IMR-90 (cell line): ENCODE measurements at regions not wholly inside any gene's neighbourhood (a gene's known extent, or its start where the extent isn't known, plus 50 kb on each side); places are given as distances from the start of the nearest gene placed in this dataset.

Experiments used
- BHLHE40 ChIP-seq: fragments of 150-350 bp; IDR thresholded peaks from 2 replicates; pipeline ENCODE4 v1.6.1; 2016; ENCODE audit warnings: mild to moderate bottlenecking, low read depth, low read length
- CEBPB ChIP-seq: IDR thresholded peaks from 2 replicates; pipeline ENCODE4 v1.6.1; 2012; ENCODE audit warnings: low read depth, low read length, improper control_type of control experiment
- CHD1 ChIP-seq: IDR thresholded peaks from 2 replicates; pipeline ENCODE4 v1.6.1; 2012; ENCODE audit warnings: low read depth, low read length, improper control_type of control experiment
- CTCF ChIP-seq: conservative IDR thresholded peaks from 2 replicates; pipeline ENCODE4 v1.5.1; 2012; ENCODE audit warnings: mild to moderate bottlenecking, low read depth, low read length, improper control_type of control experiment
- MAFK ChIP-seq: IDR thresholded peaks from 2 replicates; pipeline ENCODE4 v1.6.1; 2012; ENCODE audit warnings: low read depth, low read length, improper control_type of control experiment
- MAZ ChIP-seq: IDR thresholded peaks from 2 replicates; pipeline ENCODE4 v1.6.1; 2012; ENCODE audit warnings: low read depth, mild to moderate bottlenecking, low read length, improper control_type of control experiment, moderate library complexity, borderline replicate concordance
- NFE2L2 ChIP-seq: fragments of 150-350 bp; IDR thresholded peaks from 2 replicates; pipeline ENCODE4 v1.6.1; 2016; ENCODE audit warnings: low read depth, mild to moderate bottlenecking, low read length
- POLR2A ChIP-seq: IDR thresholded peaks from 2 replicates; pipeline ENCODE4 v1.6.1; 2012; ENCODE audit warnings: mild to moderate bottlenecking, low read depth, low read length
- RAD21 ChIP-seq: IDR thresholded peaks from 2 replicates; pipeline ENCODE4 v1.6.1; 2012; ENCODE audit warnings: low read length, improper control_type of control experiment
- RCOR1 ChIP-seq: IDR thresholded peaks from 2 replicates; pipeline ENCODE4 v1.6.1; 2012; ENCODE audit warnings: mild to moderate bottlenecking, low read length, improper control_type of control experiment; ENCODE audit not compliant: insufficient replicate concordance
- RFX5 ChIP-seq: IDR thresholded peaks from 2 replicates; pipeline ENCODE4 v1.8.0; 2012; ENCODE audit warnings: low read depth, mild to moderate bottlenecking, low read length, moderate library complexity
- SMC3 ChIP-seq: fragments of 150-350 bp; IDR thresholded peaks from 2 replicates; pipeline ENCODE4 v1.6.1; 2016; ENCODE audit warnings: low read depth, mild to moderate bottlenecking, antibody characterized with exemption, low read length, moderate library complexity
- USF2 ChIP-seq: fragments of 150-350 bp; IDR thresholded peaks from 2 replicates; pipeline ENCODE4 v1.6.1; 2017; ENCODE audit warnings: mild to moderate bottlenecking, antibody characterized with exemption, low read length, low read depth
- TF ChIP-seq, protein P1 (sequence below): fragments of 150-350 bp; IDR thresholded peaks from 2 replicates; pipeline ENCODE4 v1.6.1; 2016; ENCODE audit warnings: low read depth, mild to moderate bottlenecking, low read length, moderate library complexity, borderline replicate concordance

DNA sequence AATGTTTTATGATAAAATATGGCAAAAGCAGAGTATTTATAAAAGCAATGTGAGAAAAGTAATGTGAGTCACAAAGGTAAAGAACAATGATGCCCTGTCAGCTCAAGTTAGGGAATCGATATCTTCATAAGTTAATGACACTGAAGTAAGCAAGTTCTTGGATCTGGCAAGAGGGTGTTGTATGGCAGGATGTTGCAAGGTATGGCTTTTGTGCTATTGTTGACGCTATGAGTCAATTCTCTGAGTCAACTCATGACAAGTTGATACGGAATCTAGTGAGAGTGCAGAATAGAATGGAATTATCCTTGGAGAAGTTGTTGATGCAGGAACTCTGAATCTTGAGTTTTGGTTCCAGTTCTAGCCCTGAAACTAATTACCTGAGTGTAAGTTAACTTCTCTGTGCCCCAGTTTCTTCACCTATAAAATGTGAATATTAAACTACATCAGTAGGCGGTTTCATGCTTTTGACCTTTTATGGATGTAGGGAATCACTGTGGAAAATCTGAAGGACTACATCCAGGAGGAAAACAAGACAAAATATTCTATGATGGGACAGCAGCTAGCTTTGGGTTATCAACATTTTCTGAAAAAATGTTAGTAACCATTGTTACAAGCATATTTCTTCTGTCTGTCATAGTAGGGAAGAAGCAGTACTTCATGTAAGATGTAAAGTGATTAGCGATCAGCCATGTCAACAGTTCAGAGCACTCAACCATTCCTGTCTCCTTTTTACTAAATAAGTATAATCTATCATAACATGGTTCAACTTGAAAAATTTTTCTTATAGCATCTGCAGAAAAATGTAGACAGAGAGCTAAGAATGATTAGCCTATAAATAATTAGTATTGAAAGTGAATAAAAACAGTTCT lies 96.9 kb downstream of the ATP6V1G3 start:
- TF ChIP-seq CTCF (no peak), POLR2A (no peak), SMC3 (no peak), RCOR1 (no peak), MAFK (peak; percentile 59; the same call in 1 of the 2 replicates), CEBPB (peak; percentile 99), RAD21 (peak; percentile 26; the same call in 1 of the 2 replicates), BHLHE40 (peak; percentile 55), USF2 (no peak), MAZ (no peak), RFX5 (no peak), NFE2L2 (peak; percentile 18; the same call in 1 of the 2 replicates), CHD1 (no peak)
- TF ChIP-seq, protein P1, sequence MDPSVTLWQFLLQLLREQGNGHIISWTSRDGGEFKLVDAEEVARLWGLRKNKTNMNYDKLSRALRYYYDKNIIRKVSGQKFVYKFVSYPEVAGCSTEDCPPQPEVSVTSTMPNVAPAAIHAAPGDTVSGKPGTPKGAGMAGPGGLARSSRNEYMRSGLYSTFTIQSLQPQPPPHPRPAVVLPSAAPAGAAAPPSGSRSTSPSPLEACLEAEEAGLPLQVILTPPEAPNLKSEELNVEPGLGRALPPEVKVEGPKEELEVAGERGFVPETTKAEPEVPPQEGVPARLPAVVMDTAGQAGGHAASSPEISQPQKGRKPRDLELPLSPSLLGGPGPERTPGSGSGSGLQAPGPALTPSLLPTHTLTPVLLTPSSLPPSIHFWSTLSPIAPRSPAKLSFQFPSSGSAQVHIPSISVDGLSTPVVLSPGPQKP: no peak
